ENCODE measurements at regions not wholly inside any gene's neighbourhood (a gene's known extent, or its start where the extent isn't known, plus 50 kb on each side); places are given as distances from the start of the nearest gene placed in this dataset.

GRCh38 chr14:56416213-56416612 is 163.4 kb upstream of the TMEM260 start:
- no peak for TF ChIP-seq CTCF (IDR thresholded peaks at IDR 0.05)
- TF ChIP-seq POLR2AphosphoS5 (IDR thresholded peaks at IDR 0.05): no peak
- no peak for TF ChIP-seq POLR2A (IDR thresholded peaks at IDR 0.05; ENCODE audit: low read depth)

Measured in esophagus muscularis mucosa (tissue), 3 donors.